ENCODE measurements at regions not wholly inside any gene's neighbourhood (a gene's known extent, or its start where the extent isn't known, plus 50 kb on each side); places are given as distances from the start of the nearest gene placed in this dataset.
"Not testable (repeated sequence)": the region's sequence is repeated elsewhere in the genome, so short reads cannot be mapped to it uniquely, and the experiment has no call there.

DNA sequence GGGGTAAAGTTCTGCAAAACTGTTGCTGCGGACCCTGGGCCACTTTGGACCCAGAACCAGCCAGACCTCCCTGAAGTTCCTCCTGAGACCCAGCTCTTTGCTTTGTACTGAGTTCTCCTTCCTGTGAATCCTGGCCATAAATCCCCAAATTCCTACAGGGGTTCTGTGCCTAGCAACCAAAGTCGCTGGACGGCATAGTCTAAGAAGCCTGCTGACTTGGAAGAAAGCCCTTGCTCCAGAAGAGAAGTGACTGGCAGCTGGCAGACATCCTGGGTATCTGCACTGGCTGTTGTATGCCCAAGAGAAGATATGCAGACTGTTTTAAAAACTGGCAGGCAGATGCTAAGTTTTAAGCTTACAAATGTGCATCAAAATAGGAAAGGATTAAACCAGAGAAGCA lies 99.9 kb upstream of the SLC24A4 start:
- Histone ChIP-seq H3K27ac (no peak overlapping the region), H3K36me3 (ENCODE audit: low read depth, missing control alignments) (no peaks in the 10 kb centered on the region), H3K4me3 (no peak overlapping the region), H3K27me3 (no peaks in the 10 kb centered on the region), H3K4me1 (no peaks in the 10 kb centered on the region), H3K9me3 (no peaks in the 10 kb centered on the region)
- TF ChIP-seq CTCF (IDR thresholded peaks at IDR 0.05) (no peak), POLR2A (IDR thresholded peaks at IDR 0.05) (no peak)
- WGBS, 2 donors, result 62 to 67% methylated on average over 3 of the region's 3 CpGs
- DNase-seq, result no peak
- intact Hi-C loops (cut with DNase I; ENCODE audit: low total_unique reads), result no loop called here

- Histone ChIP-seq H3K27me3 (no peaks in the 10 kb centered on the region), H3K4me1 (no peaks in the 10 kb centered on the region), H3K4me3 (no peak overlapping the region), H3K27ac (no peak overlapping the region), H3K36me3 (ENCODE audit: low read depth, missing control alignments) (no peaks in the 10 kb centered on the region), H3K9me3 (no peaks in the 10 kb centered on the region)
- intact Hi-C loops (cut with DNase I; ENCODE audit: low total_unique reads), result no loop called here
- WGBS, 2 donors, result 86 to 92% methylated on average over 10 of the region's 10 CpGs
- DNase-seq, result no peak
- TF ChIP-seq CTCF (IDR thresholded peaks at IDR 0.05) (no peak), POLR2A (IDR thresholded peaks at IDR 0.05) (no peak)
Measured at GRCh38 chr14:92224358-92224954, 98.5 kb upstream of the SLC24A4 start.

GRCh38 chr14:92225731-92226130 lies 97.2 kb upstream of the SLC24A4 start:
- Histone ChIP-seq H3K36me3 (ENCODE audit: low read depth, missing control alignments) (no peaks in the 10 kb centered on the region), H3K9me3 (no peaks in the 10 kb centered on the region), H3K4me1 (no peaks in the 10 kb centered on the region), H3K27ac (no peak overlapping the region), H3K4me3 (no peak overlapping the region), H3K27me3 (no peaks in the 10 kb centered on the region)
- TF ChIP-seq POLR2A (IDR thresholded peaks at IDR 0.05) (no peak), CTCF (IDR thresholded peaks at IDR 0.05) (no peak)
- intact Hi-C loops (cut with DNase I; ENCODE audit: low total_unique reads), result no loop called here
- no peak for DNase-seq
- WGBS, 2 donors, result 68 to 90% methylated on average over 2 of the region's 2 CpGs

DNA sequence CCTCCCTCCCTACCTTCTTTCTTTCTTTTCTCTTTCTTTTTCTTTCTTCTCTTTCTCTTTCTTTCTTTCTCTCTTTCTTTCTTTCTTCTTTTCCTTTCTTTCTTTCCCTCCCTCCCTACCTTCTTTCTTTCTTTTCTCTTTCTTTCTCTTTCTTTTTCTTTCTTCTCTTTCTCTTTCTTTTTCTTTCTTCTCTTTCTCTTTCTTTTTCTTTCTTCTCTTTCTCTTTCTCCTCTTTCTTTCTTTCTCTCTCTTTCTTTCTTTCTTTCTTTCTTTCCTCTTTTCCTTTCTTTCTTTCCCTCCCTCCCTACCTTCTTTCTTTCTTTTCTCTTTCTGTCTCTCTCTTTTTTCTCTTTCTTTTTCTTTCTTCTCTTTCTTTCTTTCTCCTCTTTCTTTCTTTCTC lies 96.8 kb upstream of the SLC24A4 start:
- DNase-seq; H3K27me3 ChIP-seq; intact Hi-C loops (cut with DNase I; ENCODE audit: low total_unique reads); H3K4me3 ChIP-seq; H3K9me3 ChIP-seq; H3K27ac ChIP-seq; H3K36me3 ChIP-seq (ENCODE audit: low read depth, missing control alignments); H3K4me1 ChIP-seq: not testable (repeated sequence)

- H3K27ac ChIP-seq, result no peak overlapping the region
- H3K9me3 ChIP-seq, result no peaks in the 10 kb centered on the region
- no peaks in the 10 kb centered on the region for H3K27me3 ChIP-seq
- WGBS, 2 donors, result 88 to 92% methylated on average over 9 of the region's 9 CpGs
- no peaks in the 10 kb centered on the region for H3K36me3 ChIP-seq (ENCODE audit: low read depth, missing control alignments)
- TF ChIP-seq CTCF (IDR thresholded peaks at IDR 0.05) (no peak), POLR2A (IDR thresholded peaks at IDR 0.05) (no peak)
- H3K4me1 ChIP-seq, result no peaks in the 10 kb centered on the region
- no peak overlapping the region for H3K4me3 ChIP-seq
- intact Hi-C loops (cut with DNase I; ENCODE audit: low total_unique reads), result no loop called here
- no peak for DNase-seq
Measured at GRCh38 chr14:92236243-92236900, 86.6 kb upstream of the SLC24A4 start.

All from testis (tissue), 2 donors.